HepG2 (cell line): ENCODE measurements at regions not wholly inside any gene's neighbourhood (a gene's known extent, or its start where the extent isn't known, plus 50 kb on each side); places are given as distances from the start of the nearest gene placed in this dataset.

Source experiments
- CHCHD3 ChIP-seq: sonication (generic); formaldehyde crosslinking; IDR thresholded peaks from 2 replicates; pipeline ENCODE4 v1.8.0; 2022; ENCODE audit warnings: mild to moderate bottlenecking, missing genetic modification reagents, moderate library complexity
- CSRNP2 ChIP-seq: sonication (generic); formaldehyde crosslinking; conservative IDR thresholded peaks from 2 replicates; pipeline ENCODE4 v1.8.0; 2022; ENCODE audit warnings: low read depth, missing genetic modification reagents
- SIN3A ChIP-seq: IDR thresholded peaks from 2 replicates; pipeline ENCODE4 v1.6.1; 2011; ENCODE audit warnings: low read depth, mild to moderate bottlenecking, control low read depth, low read length, borderline replicate concordance
- SMAD9 ChIP-seq: sonication (generic); formaldehyde crosslinking; IDR thresholded peaks from 2 replicates; pipeline ENCODE4 v1.5.1; 2020; ENCODE audit warnings: mild to moderate bottlenecking, missing genetic modification reagents
- TBX2 ChIP-seq: sonication (generic); formaldehyde crosslinking; IDR thresholded peaks from 2 replicates; pipeline ENCODE4 v1.5.0; 2020; ENCODE audit warnings: missing genetic modification reagents, mild to moderate bottlenecking, borderline replicate concordance
- TP53 ChIP-seq: sonication (generic); formaldehyde crosslinking; conservative IDR thresholded peaks from 2 replicates; pipeline ENCODE4 v1.4.0; 2020; ENCODE audit warnings: missing genetic modification reagents
- ZBTB44 ChIP-seq: sonication (generic); formaldehyde crosslinking; IDR thresholded peaks from 2 replicates; pipeline ENCODE4 v1.4.0; 2020; ENCODE audit warnings: missing genetic modification reagents
- ZNF512 ChIP-seq: sonication (generic); formaldehyde crosslinking; IDR thresholded peaks from 2 replicates; pipeline ENCODE4 v1.4.0; 2020; ENCODE audit warnings: mild to moderate bottlenecking, missing genetic modification reagents

- TF ChIP-seq SMAD9 (no peak), CHCHD3 (CRISPR knock-in tag) (no peak), CSRNP2 (CRISPR knock-in tag) (no peak), TP53 (CRISPR knock-in tag) (no peak), SIN3A (no peak), ZBTB44 (CRISPR knock-in tag) (no peak), ZNF512 (CRISPR knock-in tag) (no peak), TBX2 (CRISPR knock-in tag) (no peak)
Measured at GRCh38 chr12:29088611-29089219, 60.4 kb upstream of the FAR2 start.
